A549 (cell line): ENCODE measurements at regions not wholly inside any gene's neighbourhood (a gene's known extent, or its start where the extent isn't known, plus 50 kb on each side); places are given as distances from the start of the nearest gene placed in this dataset.

Source experiments
- ATAC-seq, 2 experiments: fragments of 200-7000 bp in 1 of 2; fragments of >200 bp in 1 of 2; cut with Nextera tagmentation in 1 of 2; cut with Tn5 transposase in 1 of 2; 3 replicates each; pipeline versions ENCODE4 v1.8.0 to v1.9.1; 2018 to 2020; ENCODE audit warnings: mild to moderate bottlenecking in 1 of 2, moderate library complexity in 1 of 2
- CTCF ChIA-PET: fragments of 300-600 bp; sonication (Branson Sonifier 250); formaldehyde crosslinking; extraction: SDS; loops from one replicate; lab custom pipeline; 2021; ENCODE audit warnings: antibody characterized with exemption, inconsistent platforms; lab: Yijun Ruan, JAX
- POLR2A ChIA-PET: fragments of 350-600 bp; formaldehyde crosslinking; extraction: SDS; loops from one replicate; lab custom pipeline; 2021; ENCODE audit warnings: antibody characterized with exemption, inconsistent platforms; lab: Yijun Ruan, JAX
- DNase-seq, 2 experiments: peaks; one replicate each; pipeline versions ENCODE4 v3.0.0 to v3.0.0-alpha.2; 2011 to 2016; ENCODE audit warnings: low read depth in 1 of 2, low spot score in 1 of 2
- FAIRE-seq: peaks from 2 replicates; lab custom pipeline; 2011; peaks lifted over from hg19 to GRCh38; lab: Jason Lieb, UNC
- H3K27ac ChIP-seq, 2 experiments: fragments of >200 bp; sonication (Bioruptor Twin); formaldehyde crosslinking; 3 replicates each; pipeline ENCODE4 v1.5.1; 2016 to 2017
- H3K4me1 ChIP-seq: fragments of >200 bp; sonication (Bioruptor Twin); formaldehyde crosslinking; 3 replicates; pipeline ENCODE4 v1.6.1; 2016
- H3K4me2 ChIP-seq: fragments of >200 bp; sonication (Bioruptor Twin); formaldehyde crosslinking; 3 replicates; pipeline ENCODE4 v1.6.1; 2016
- H3K4me3 ChIP-seq: fragments of >200 bp; sonication (Bioruptor Twin); formaldehyde crosslinking; 3 replicates; pipeline ENCODE4 v1.5.1; 2016
- H3K9me3 ChIP-seq: fragments of >200 bp; sonication (Bioruptor Twin); formaldehyde crosslinking; 3 replicates; pipeline ENCODE4 v1.6.1; 2016
- BCL3 ChIP-seq: fragments of >200 bp; sonication (Bioruptor Twin); formaldehyde crosslinking; IDR thresholded peaks from 3 replicates; pipeline ENCODE4 v1.6.1; 2016
- CTCF ChIP-seq: fragments of >200 bp; sonication (Bioruptor Twin); formaldehyde crosslinking; IDR thresholded peaks from 3 replicates; pipeline ENCODE4 v1.5.1; 2016
- E2F6 ChIP-seq: IDR thresholded peaks from 2 replicates; pipeline ENCODE4 v1.6.1; 2012; ENCODE audit warnings: low read depth, borderline replicate concordance
- EHMT2 ChIP-seq: fragments of 200-600 bp; sonication (generic); IDR thresholded peaks from 2 replicates; pipeline ENCODE4 v1.6.1; 2016; ENCODE audit warnings: antibody characterized with exemption, low read depth, mild to moderate bottlenecking, moderate library complexity
- ESRRA ChIP-seq: fragments of 150-350 bp; IDR thresholded peaks from 2 replicates; pipeline ENCODE4 v1.6.1; 2014; ENCODE audit warnings: mild to moderate bottlenecking, low read length, borderline replicate concordance
- FOSB ChIP-seq: fragments of 250-450 bp; sonication (Bioruptor Pico); IDR thresholded peaks from 2 replicates; pipeline ENCODE4 v1.5.0; 2020; ENCODE audit warnings: mild to moderate bottlenecking, moderate library complexity
- GATA3 ChIP-seq: IDR thresholded peaks from 2 replicates; pipeline ENCODE4 v1.6.1; 2012; ENCODE audit warnings: borderline replicate concordance
- HDAC2 ChIP-seq: fragments of 200-600 bp; sonication (generic); IDR thresholded peaks from 2 replicates; pipeline ENCODE4 v1.6.1; 2016
- HES2 ChIP-seq: fragments of >200 bp; sonication (Bioruptor Twin); formaldehyde crosslinking; IDR thresholded peaks from 2 replicates; pipeline ENCODE4 v1.6.1; 2016
- HEYL ChIP-seq: fragments of 250-450 bp; sonication (Bioruptor Pico); IDR thresholded peaks from 2 replicates; pipeline ENCODE4 v1.8.0; 2021; ENCODE audit warnings: mild to moderate bottlenecking, moderate library complexity
- HOXB13 ChIP-seq: fragments of 250-450 bp; sonication (Bioruptor Pico); IDR thresholded peaks from 2 replicates; pipeline ENCODE4 v1.5.0; 2020; ENCODE audit warnings: low read depth, mild to moderate bottlenecking, moderate library complexity
- HOXB5 ChIP-seq: fragments of 250-450 bp; sonication (Bioruptor Pico); IDR thresholded peaks from 2 replicates; pipeline ENCODE4 v1.5.0; 2020; ENCODE audit warnings: mild to moderate bottlenecking, moderate library complexity
- JUN ChIP-seq, 2 experiments: fragments of >200 bp; sonication (Bioruptor Twin); formaldehyde crosslinking; IDR thresholded peaks; 2 replicates in 1 of 2; 3 replicates in 1 of 2; pipeline ENCODE4 v1.6.1; 2016 to 2017
- KDM5A ChIP-seq: fragments of 200-600 bp; sonication (generic); IDR thresholded peaks from 2 replicates; pipeline ENCODE4 v1.6.1; 2016; ENCODE audit warnings: antibody characterized with exemption, mild to moderate bottlenecking
- MAZ ChIP-seq: fragments of 150-350 bp; IDR thresholded peaks from 2 replicates; pipeline ENCODE4 v1.6.1; 2014; ENCODE audit warnings: antibody characterized with exemption, low read depth, low read length, borderline replicate concordance
- MYC ChIP-seq: IDR thresholded peaks from 2 replicates; pipeline ENCODE4 v1.6.1; 2012; ENCODE audit warnings: mild to moderate bottlenecking, inconsistent platforms, low read length, improper control_type of control experiment, borderline replicate concordance
- NR3C1 ChIP-seq: fragments of >200 bp; sonication (Bioruptor Twin); formaldehyde crosslinking; IDR thresholded peaks from 3 replicates; pipeline ENCODE4 v1.6.1; 2017
- POLR2AphosphoS2 ChIP-seq: conservative IDR thresholded peaks from 2 replicates; pipeline ENCODE4 v1.6.1; 2012; ENCODE audit warnings: low read length, improper control_type of control experiment, inconsistent platforms
- RCOR1 ChIP-seq: fragments of 150-350 bp; IDR thresholded peaks from 2 replicates; pipeline ENCODE4 v1.6.1; 2014; ENCODE audit warnings: antibody characterized with exemption, low read length, low read depth
- REST ChIP-seq: fragments of 200-600 bp; sonication (generic); IDR thresholded peaks from 2 replicates; pipeline ENCODE4 v1.6.1; 2016; ENCODE audit warnings: antibody characterized with exemption, mild to moderate bottlenecking, moderate library complexity
- RFX5 ChIP-seq: fragments of 450-650 bp; IDR thresholded peaks from 2 replicates; pipeline ENCODE4 v1.7.1; 2014; ENCODE audit warnings: antibody characterized with exemption, mild to moderate bottlenecking, moderate library complexity
- SMC3 ChIP-seq: fragments of >200 bp; sonication (Bioruptor Twin); formaldehyde crosslinking; IDR thresholded peaks from 3 replicates; pipeline ENCODE4 v1.6.1; 2018; ENCODE audit warnings: inconsistent platforms
- TFCP2L1 ChIP-seq: fragments of 250-450 bp; sonication (Bioruptor Pico); IDR thresholded peaks from 2 replicates; pipeline ENCODE4 v1.5.0; 2021; ENCODE audit warnings: mild to moderate bottlenecking
- TP53 ChIP-seq: fragments of 250-450 bp; sonication (Bioruptor Pico); IDR thresholded peaks from 2 replicates; pipeline ENCODE4 v1.5.0; 2021; ENCODE audit warnings: mild to moderate bottlenecking, moderate library complexity
- ZC3H11A ChIP-seq: fragments of 450-650 bp; IDR thresholded peaks from 2 replicates; pipeline ENCODE4 v1.6.1; 2014; ENCODE audit warnings: antibody characterized with exemption, mild to moderate bottlenecking
- ZFP36 ChIP-seq: fragments of 450-650 bp; IDR thresholded peaks from 2 replicates; pipeline ENCODE4 v1.6.1; 2014; ENCODE audit warnings: borderline replicate concordance; ENCODE audit not compliant: partially characterized antibody
- ZSCAN20 ChIP-seq: fragments of 250-450 bp; sonication (Bioruptor Pico); IDR thresholded peaks from 2 replicates; pipeline ENCODE4 v1.8.0; 2022; ENCODE audit warnings: mild to moderate bottlenecking, moderate library complexity
- WGBS: methylation state at CpG from one replicate; pipeline ENCODE4 v1.1.6; 2017; ENCODE audit errors: missing lambda C conversion rate; 5-methylcytosine and 5-hydroxymethylcytosine counted together

- CTCF ChIA-PET = no interaction called here
- FAIRE-seq = no peak
- no peak overlapping the region for H3K4me2 ChIP-seq
Measured at GRCh38 chr6:164832410-164832809, 477.0 kb downstream of the C6orf118 start.

GRCh38 chr6:164827537-164827936 lies 481.9 kb downstream of the C6orf118 start:
- 34% methylated on average over 8 of the region's 8 CpGs for WGBS
- H3K9me3 ChIP-seq = no peaks in the 10 kb centered on the region
- DNase-seq (no peak), FAIRE-seq (no peak), ATAC-seq (peak in 1 of 2 experiments; percentile 43; a peak in 1 of 6 replicates)
- H3K4me1 ChIP-seq = no peaks in the 10 kb centered on the region
- TF ChIP-seq CTCF (no peak), KDM5A (no peak), HDAC2 (no peak), BCL3 (no peak), ZFP36 (no peak), ZSCAN20 (CRISPR knock-in tag) (no peak), MYC (no peak), HOXB13 (no peak), TFCP2L1 (no peak), HEYL (no peak), JUN (IDR thresholded peaks at IDR 0.05) (no peak), TP53 (CRISPR knock-in tag) (no peak), HES2 (no peak), RCOR1 (no peak)
- no peak overlapping the region for H3K27ac ChIP-seq
- H3K4me3 ChIP-seq = no peak overlapping the region
- ChIA-PET CTCF (no interaction called here), POLR2A (no interaction called here)
- H3K4me2 ChIP-seq = no peak overlapping the region

More at GRCh38 chr6:164832410-164832809, 477.0 kb downstream of the C6orf118 start:
- Histone ChIP-seq H3K9me3 (no peaks in the 10 kb centered on the region), H3K4me3 (no peak overlapping the region)
- TF ChIP-seq GATA3 (no peak), BCL3 (no peak)
- TF ChIP-seq, all 56 proteins: peak for 0
- Histone ChIP-seq H3K27ac (no peak overlapping the region), H3K4me1 (no peaks in the 10 kb centered on the region)
- ATAC-seq = no peak
- WGBS = 2% methylated on average over 7 of the region's 7 CpGs
- no peak for DNase-seq
- POLR2A ChIA-PET = no interaction called here

- FAIRE-seq (no peak), ATAC-seq (peak; percentile 30 to 62; a peak in 4 of 6 replicates), DNase-seq (peak in 1 of 2 experiments; percentile 3)
- H3K9me3 ChIP-seq = no peaks in the 10 kb centered on the region
- POLR2A ChIA-PET = no interaction called here
- CTCF ChIA-PET = no interaction called here
- 40% methylated on average over 10 of the region's 11 CpGs for WGBS
- no peak overlapping the region for H3K4me3 ChIP-seq
- no peak overlapping the region for H3K4me2 ChIP-seq
- H3K4me1 ChIP-seq = no peaks in the 10 kb centered on the region
- no peak overlapping the region for H3K27ac ChIP-seq
- TF ChIP-seq SMC3 = no peak
- no peak for TF ChIP-seq MAZ
- no peak for TF ChIP-seq POLR2AphosphoS2
- no peak for TF ChIP-seq FOSB (CRISPR knock-in tag)
- TF ChIP-seq RFX5 = no peak
- no peak for TF ChIP-seq ESRRA
- TF ChIP-seq HOXB5 (CRISPR knock-in tag) = no peak
- TF ChIP-seq NR3C1 = no peak
- no peak for TF ChIP-seq EHMT2
- TF ChIP-seq E2F6 = no peak
- no peak for TF ChIP-seq REST
- no peak for TF ChIP-seq ZC3H11A
Measured at GRCh38 chr6:164826831-164827468, 482.5 kb downstream of the C6orf118 start.
